H9 (cell line): ENCODE measurements at regions not wholly inside any gene's neighbourhood (a gene's known extent, or its start where the extent isn't known, plus 50 kb on each side); places are given as distances from the start of the nearest gene placed in this dataset.

Source experiments
- DNase-seq: peaks from one replicate; pipeline ENCODE4 v3.0.0-alpha.2; 2017
- H2AFZ ChIP-seq: one replicate; pipeline ENCODE4 v1.6.1; 2013; ENCODE audit warnings: mild to moderate bottlenecking, low read length, control low read depth, moderate library complexity
- H2AK5ac ChIP-seq: 2 replicates; pipeline ENCODE4 v1.6.1; 2013; ENCODE audit warnings: low read length, control low read depth, mixed read lengths; ENCODE audit not compliant: insufficient read length
- H2BK120ac ChIP-seq: one replicate; pipeline ENCODE4 v1.6.1; 2013; ENCODE audit warnings: low read depth, mild to moderate bottlenecking, low read length, control low read depth, inconsistent platforms; ENCODE audit not compliant: poor library complexity, severe bottlenecking
- H2BK12ac ChIP-seq: 2 replicates; pipeline ENCODE4 v1.6.1; 2013; ENCODE audit warnings: low read length, control low read depth, mixed read lengths, low read depth; ENCODE audit not compliant: insufficient read length
- H2BK15ac ChIP-seq: 2 replicates; pipeline ENCODE4 v1.6.1; 2013; ENCODE audit warnings: low read depth, low read length, control low read depth
- H2BK20ac ChIP-seq: one replicate; pipeline ENCODE4 v1.6.1; 2013; ENCODE audit warnings: low read depth, mild to moderate bottlenecking, low read length, control low read depth, inconsistent platforms; ENCODE audit not compliant: poor library complexity, severe bottlenecking
- H2BK5ac ChIP-seq: 2 replicates; pipeline ENCODE4 v1.6.1; 2013; ENCODE audit warnings: low read length, control low read depth, mixed read lengths; ENCODE audit not compliant: insufficient read length
- H3K14ac ChIP-seq: 2 replicates; pipeline ENCODE4 v1.6.1; 2013; ENCODE audit warnings: low read length, control low read depth; ENCODE audit not compliant: insufficient read depth
- H3K18ac ChIP-seq: 2 replicates; pipeline ENCODE4 v1.6.1; 2013; ENCODE audit warnings: low read depth, mild to moderate bottlenecking, mixed read lengths, low read length, control low read depth; ENCODE audit not compliant: insufficient read length
- H3K23ac ChIP-seq: 2 replicates; pipeline ENCODE4 v1.6.1; 2013; ENCODE audit warnings: low read length, control low read depth, mixed read lengths, low read depth; ENCODE audit not compliant: insufficient read length
- H3K23me2 ChIP-seq: 2 replicates; pipeline ENCODE4 v1.6.1; 2013; ENCODE audit warnings: low read depth, mild to moderate bottlenecking, mixed read lengths, low read length, control low read depth; ENCODE audit not compliant: insufficient read length, poor library complexity, severe bottlenecking
- H3K27ac ChIP-seq: 2 replicates; pipeline ENCODE4 v1.5.1; 2013; ENCODE audit warnings: low read length, control low read depth, mixed read lengths, low read depth; ENCODE audit not compliant: insufficient read length
- H3K27me3 ChIP-seq: 2 replicates; pipeline ENCODE4 v1.6.1; 2013; ENCODE audit warnings: low read length, control low read depth, inconsistent platforms; ENCODE audit not compliant: insufficient read depth
- H3K4ac ChIP-seq: 2 replicates; pipeline ENCODE4 v1.6.1; 2013; ENCODE audit warnings: low read depth, mild to moderate bottlenecking, control low read depth, inconsistent platforms, low read length, moderate library complexity
- H3K4me1 ChIP-seq: 2 replicates; pipeline ENCODE4 v1.6.1; 2013; ENCODE audit warnings: low read length, control low read depth, inconsistent platforms; ENCODE audit not compliant: insufficient read depth
- H3K4me2 ChIP-seq: 2 replicates; pipeline ENCODE4 v1.6.1; 2013; ENCODE audit warnings: low read length, control low read depth, mixed read lengths; ENCODE audit not compliant: insufficient read length, insufficient read depth
- H3K56ac ChIP-seq: 2 replicates; pipeline ENCODE4 v1.6.1; 2013; ENCODE audit warnings: low read depth, mild to moderate bottlenecking, mixed read lengths, low read length, control low read depth; ENCODE audit not compliant: insufficient read length
- H3K79me1 ChIP-seq: 2 replicates; pipeline ENCODE4 v1.6.1; 2013; ENCODE audit warnings: low read depth, mild to moderate bottlenecking, moderate library complexity, low read length, control low read depth, inconsistent platforms; ENCODE audit not compliant: insufficient read depth, poor library complexity, severe bottlenecking
- H3K79me2 ChIP-seq: 2 replicates; pipeline ENCODE4 v1.6.1; 2013; ENCODE audit warnings: low read length, control low read depth, inconsistent platforms; ENCODE audit not compliant: insufficient read depth
- H3K9ac ChIP-seq: 2 replicates; pipeline ENCODE4 v1.6.1; 2013; ENCODE audit warnings: low read length, control low read depth, mixed read lengths; ENCODE audit not compliant: insufficient read length; ENCODE audit errors: extremely low read depth
- H3K9me3 ChIP-seq: one replicate; pipeline ENCODE4 v1.6.1; 2013; ENCODE audit warnings: low read depth, low read length, inconsistent platforms; ENCODE audit not compliant: control insufficient read depth
- H3T11ph ChIP-seq: one replicate; pipeline ENCODE4 v1.6.1; 2013; ENCODE audit warnings: mild to moderate bottlenecking, low read length, control low read depth, inconsistent platforms
- H4K20me1 ChIP-seq: one replicate; pipeline ENCODE4 v1.6.1; 2013; ENCODE audit not compliant: control insufficient read depth, insufficient read length, insufficient read depth
- H4K5ac ChIP-seq: 2 replicates; pipeline ENCODE4 v1.6.1; 2013; ENCODE audit warnings: low read depth, mild to moderate bottlenecking, mixed read lengths, low read length, control low read depth; ENCODE audit not compliant: insufficient read length
- H4K8ac ChIP-seq: replicated peaks from 2 replicates; pipeline ENCODE4 v1.6.1; 2013; ENCODE audit warnings: low read length, control low read depth, mixed read lengths, low read depth; ENCODE audit not compliant: insufficient read length
- H4K91ac ChIP-seq: 2 replicates; pipeline ENCODE4 v1.6.1; 2013; ENCODE audit warnings: low read depth, mild to moderate bottlenecking, moderate library complexity, mixed read lengths, low read length, control low read depth; ENCODE audit not compliant: insufficient read length
- H3K27ac Mint-ChIP-seq, 3 experiments: 2 replicates in 2 of 3; 3 replicates in 1 of 3; pipeline ENCODE4 v1.8.0; 2020 to 2021; ENCODE audit warnings: mixed read lengths in 3 of 3, mild to moderate bottlenecking in 1 of 3, moderate library complexity in 1 of 3
- H3K27me3 Mint-ChIP-seq: 2 replicates; pipeline ENCODE4 v1.8.0; 2021; ENCODE audit warnings: low read depth, mild to moderate bottlenecking, moderate library complexity, mixed read lengths
- H3K36me3 Mint-ChIP-seq, 3 experiments: 2 replicates in 2 of 3; 3 replicates in 1 of 3; pipeline ENCODE4 v1.8.0; 2020 to 2021; ENCODE audit warnings: low read depth in 3 of 3, mixed read lengths in 3 of 3; ENCODE audit not compliant: insufficient read depth in 1 of 3
- H3K4me1 Mint-ChIP-seq, 2 experiments: 2 replicates each; pipeline ENCODE4 v1.8.0; 2020; ENCODE audit warnings: mixed read lengths in 2 of 2
- H3K4me3 Mint-ChIP-seq, 2 experiments: 2 replicates in 1 of 2; 3 replicates in 1 of 2; pipeline ENCODE4 v1.8.0; 2020 to 2021; ENCODE audit warnings: mild to moderate bottlenecking in 2 of 2, mixed read lengths in 2 of 2, moderate library complexity in 1 of 2
- H3K9me3 Mint-ChIP-seq, 2 experiments: 2 replicates in 1 of 2; 3 replicates in 1 of 2; pipeline ENCODE4 v1.8.0; 2020; ENCODE audit warnings: mild to moderate bottlenecking in 2 of 2, mixed read lengths in 2 of 2, moderate library complexity in 1 of 2
- CTCF ChIP-seq: fragments of 200-600 bp; sonication (generic); conservative IDR thresholded peaks from 3 replicates; pipeline ENCODE4 v1.8.0; 2021; ENCODE audit warnings: antibody characterized with exemption, mild to moderate bottlenecking
- WGBS: extraction: QIAGEN DNeasy Blood & Tissue Kit; methylation state at CpG from one replicate; pipeline ENCODE4 v1.1.7; 2013; ENCODE audit warnings: missing lambda C conversion rate, low lambda C conversion rate, mixed read lengths; ENCODE audit not compliant: insufficient read length; ENCODE audit errors: extremely low coverage; 5-methylcytosine and 5-hydroxymethylcytosine counted together

GRCh38 chr11:127674754-127675153, 674.2 kb upstream of the KIRREL3 start:
- Mint-ChIP-seq H3K4me3 (no peak overlapping the region), H3K4me1 (peaks cover 7 to 14% of the 10 kb centered on the region in 2 experiments), H3K36me3 (no peaks in the 10 kb centered on the region), H3K27me3 (no peaks in the 10 kb centered on the region), H3K27ac (no peak overlapping the region), H3K9me3 (no peaks in the 10 kb centered on the region)
- Histone ChIP-seq H4K8ac (no peak overlapping the region), H2BK5ac (no peak overlapping the region), H4K5ac (no peak overlapping the region), H2BK15ac (no peak overlapping the region), H3T11ph (no peak overlapping the region), H3K23me2 (no peaks in the 10 kb centered on the region), H3K4ac (no peak overlapping the region), H3K4me2 (no peak overlapping the region), H3K56ac (no peak overlapping the region), H4K20me1 (no peaks in the 10 kb centered on the region), H4K91ac (no peak overlapping the region), H2AFZ (no peak overlapping the region), H3K9me3 (no peaks in the 10 kb centered on the region), H3K27ac (no peak overlapping the region), H2BK12ac (no peak overlapping the region), H2BK20ac (no peak overlapping the region), H3K79me2 (no peaks in the 10 kb centered on the region), H3K18ac (no peak overlapping the region), H2AK5ac (no peak overlapping the region), H3K9ac (no peak overlapping the region), H2BK120ac (no peak overlapping the region), H3K23ac (no peak overlapping the region), H3K27me3 (no peaks in the 10 kb centered on the region), H3K14ac (no peak overlapping the region), H3K79me1 (no peaks in the 10 kb centered on the region), H3K4me1 (no peaks in the 10 kb centered on the region)
- DNase-seq = no peak
- WGBS = no CpG with 5 or more reads among the region's 2 CpGs
- TF ChIP-seq CTCF = no peak
